ENCODE measurements at regions not wholly inside any gene's neighbourhood (a gene's known extent, or its start where the extent isn't known, plus 50 kb on each side); places are given as distances from the start of the nearest gene placed in this dataset.

- no peak overlapping the region for H3K4me3 ChIP-seq
- H3K27ac ChIP-seq, result no peak overlapping the region
- H3K27me3 ChIP-seq (replicated peaks; ENCODE audit: insufficient read depth), result no peaks in the 10 kb centered on the region
- no peaks in the 10 kb centered on the region for H3K36me3 ChIP-seq
- DNase-seq (ENCODE audit: low spot score), result no peak
- no peak for TF ChIP-seq CTCF (IDR thresholded peaks at IDR 0.05)
- H3K9me3 ChIP-seq, result no peaks in the 10 kb centered on the region
- ATAC-seq (ENCODE audit: insufficient number of reproducible peaks, low FRiP score, low read depth), result no peak
- no peaks in the 10 kb centered on the region for H3K4me1 ChIP-seq (ENCODE audit: control insufficient read depth in 1 of 2, low read depth in 2 of 2)
Measured at GRCh38 chr2:144125751-144126150, 394.2 kb downstream of the ZEB2 start.

- H3K4me3 ChIP-seq, result no peak overlapping the region
- no peaks in the 10 kb centered on the region for H3K9me3 ChIP-seq
- no peaks in the 10 kb centered on the region for H3K36me3 ChIP-seq
- DNase-seq (ENCODE audit: low spot score) (no peak), ATAC-seq (ENCODE audit: insufficient number of reproducible peaks, low FRiP score, low read depth) (no peak)
- no peak for TF ChIP-seq CTCF (IDR thresholded peaks at IDR 0.05)
- H3K27ac ChIP-seq, result no peak overlapping the region
- no peaks in the 10 kb centered on the region for H3K4me1 ChIP-seq (ENCODE audit: control insufficient read depth in 1 of 2, low read depth in 2 of 2)
- H3K27me3 ChIP-seq (replicated peaks; ENCODE audit: insufficient read depth), result no peaks in the 10 kb centered on the region
Measured at GRCh38 chr2:144124882-144125281, 395.0 kb downstream of the ZEB2 start.

GRCh38 chr2:144120487-144120886 is 399.4 kb downstream of the ZEB2 start:
- no peaks in the 10 kb centered on the region for H3K36me3 ChIP-seq
- H3K27me3 ChIP-seq (replicated peaks; ENCODE audit: insufficient read depth), result no peaks in the 10 kb centered on the region
- DNase-seq (ENCODE audit: low spot score) (no peak), ATAC-seq (ENCODE audit: insufficient number of reproducible peaks, low FRiP score, low read depth) (no peak)
- no peak overlapping the region for H3K4me3 ChIP-seq
- H3K27ac ChIP-seq, result no peak overlapping the region
- no peaks in the 10 kb centered on the region for H3K9me3 ChIP-seq
- TF ChIP-seq CTCF (IDR thresholded peaks at IDR 0.05), result no peak
- H3K4me1 ChIP-seq (ENCODE audit: control insufficient read depth in 1 of 2, low read depth in 2 of 2), result no peaks in the 10 kb centered on the region

GRCh38 chr2:144117086-144117485 is 402.8 kb downstream of the ZEB2 start:
- Histone ChIP-seq H3K27ac (no peak overlapping the region), H3K4me1 (ENCODE audit: control insufficient read depth in 1 of 2, low read depth in 2 of 2) (no peaks in the 10 kb centered on the region), H3K27me3 (replicated peaks; ENCODE audit: insufficient read depth) (no peaks in the 10 kb centered on the region), H3K36me3 (no peaks in the 10 kb centered on the region), H3K4me3 (no peak overlapping the region), H3K9me3 (no peaks in the 10 kb centered on the region)
- TF ChIP-seq CTCF (IDR thresholded peaks at IDR 0.05), result no peak
- ATAC-seq (ENCODE audit: insufficient number of reproducible peaks, low FRiP score, low read depth), result no peak
- DNase-seq (ENCODE audit: low spot score), result no peak

- Histone ChIP-seq H3K9me3 (no peaks in the 10 kb centered on the region), H3K4me3 (no peak overlapping the region), H3K36me3 (no peaks in the 10 kb centered on the region), H3K27me3 (replicated peaks; ENCODE audit: insufficient read depth) (no peaks in the 10 kb centered on the region), H3K27ac (no peak overlapping the region), H3K4me1 (ENCODE audit: control insufficient read depth in 1 of 2, low read depth in 2 of 2) (peaks cover 0 to 10% of the 10 kb centered on the region in 2 donors)
- ATAC-seq (ENCODE audit: insufficient number of reproducible peaks, low FRiP score, low read depth), result no peak
- TF ChIP-seq CTCF (IDR thresholded peaks at IDR 0.05), result no peak
- DNase-seq (ENCODE audit: low spot score), result no peak
Measured at GRCh38 chr2:144115739-144116291, 404.1 kb downstream of the ZEB2 start.

All from thoracic aorta (tissue), 2 donors.